ENCODE measurements at regions not wholly inside any gene's neighbourhood (a gene's known extent, or its start where the extent isn't known, plus 50 kb on each side); places are given as distances from the start of the nearest gene placed in this dataset.
"Not testable (repeated sequence)": the region's sequence is repeated elsewhere in the genome, so short reads cannot be mapped to it uniquely, and the experiment has no call there.

GRCh38 chr2:111319552-111319951 lies 198.8 kb downstream of the BCL2L11 start:
- H3K4me3 ChIP-seq; H3K36me3 ChIP-seq; intact Hi-C loops (cut with DNase I; ENCODE audit: low total_unique reads); H3K4me1 ChIP-seq; H3K27ac ChIP-seq; DNase-seq; H3K27me3 ChIP-seq; H3K9me3 ChIP-seq: not testable (repeated sequence)

- DNase-seq; H3K27ac ChIP-seq; H3K4me1 ChIP-seq; H3K4me3 ChIP-seq; H3K36me3 ChIP-seq; H3K9me3 ChIP-seq; intact Hi-C loops (cut with DNase I; ENCODE audit: low total_unique reads); H3K27me3 ChIP-seq: not testable (repeated sequence)
These were observed 199.6 kb downstream of the BCL2L11 start for GRCh38 chr2:111320264-111320663.

GRCh38 chr2:111320965-111321364 lies 200.3 kb downstream of the BCL2L11 start:
- H3K4me3 ChIP-seq; H3K27me3 ChIP-seq; H3K9me3 ChIP-seq; H3K4me1 ChIP-seq; DNase-seq; intact Hi-C loops (cut with DNase I; ENCODE audit: low total_unique reads); H3K27ac ChIP-seq; H3K36me3 ChIP-seq: not testable (repeated sequence)

- H3K4me1 ChIP-seq; H3K9me3 ChIP-seq; H3K36me3 ChIP-seq; H3K4me3 ChIP-seq; H3K27ac ChIP-seq; DNase-seq; intact Hi-C loops (cut with DNase I; ENCODE audit: low total_unique reads); H3K27me3 ChIP-seq: not testable (repeated sequence)
These were observed 202.7 kb downstream of the BCL2L11 start for GRCh38 chr2:111323384-111323783.

- H3K36me3 ChIP-seq; DNase-seq; H3K27ac ChIP-seq; H3K4me1 ChIP-seq; intact Hi-C loops (cut with DNase I; ENCODE audit: low total_unique reads); H3K4me3 ChIP-seq; H3K27me3 ChIP-seq; H3K9me3 ChIP-seq: not testable (repeated sequence)
These were observed 207.0 kb downstream of the BCL2L11 start for GRCh38 chr2:111327726-111328125.

- DNase-seq; H3K9me3 ChIP-seq; H3K4me3 ChIP-seq; H3K27me3 ChIP-seq; H3K4me1 ChIP-seq; H3K27ac ChIP-seq; H3K36me3 ChIP-seq; intact Hi-C loops (cut with DNase I; ENCODE audit: low total_unique reads): not testable (repeated sequence)
These were observed 208.6 kb downstream of the BCL2L11 start for GRCh38 chr2:111329309-111329708.

- H3K4me3 ChIP-seq; H3K9me3 ChIP-seq; DNase-seq; H3K36me3 ChIP-seq; H3K27me3 ChIP-seq; H3K27ac ChIP-seq; intact Hi-C loops (cut with DNase I; ENCODE audit: low total_unique reads); H3K4me1 ChIP-seq: not testable (repeated sequence)
These were observed 210.5 kb downstream of the BCL2L11 start for GRCh38 chr2:111331099-111331724.

GRCh38 chr2:111335220-111335907 lies 214.7 kb downstream of the BCL2L11 start:
- H3K36me3 ChIP-seq; intact Hi-C loops (cut with DNase I; ENCODE audit: low total_unique reads); H3K9me3 ChIP-seq; H3K27me3 ChIP-seq; DNase-seq; H3K27ac ChIP-seq; H3K4me1 ChIP-seq; H3K4me3 ChIP-seq: not testable (repeated sequence)

- H3K27ac ChIP-seq; DNase-seq; H3K36me3 ChIP-seq; H3K27me3 ChIP-seq; H3K4me1 ChIP-seq; H3K4me3 ChIP-seq; intact Hi-C loops (cut with DNase I; ENCODE audit: low total_unique reads); H3K9me3 ChIP-seq: not testable (repeated sequence)
These were observed 217.8 kb downstream of the BCL2L11 start for GRCh38 chr2:111338474-111338873.

- H3K36me3 ChIP-seq; intact Hi-C loops (cut with DNase I; ENCODE audit: low total_unique reads); H3K27me3 ChIP-seq; DNase-seq; H3K9me3 ChIP-seq; H3K27ac ChIP-seq; H3K4me3 ChIP-seq; H3K4me1 ChIP-seq: not testable (repeated sequence)
These were observed 218.8 kb downstream of the BCL2L11 start for GRCh38 chr2:111339476-111339875.

- H3K9me3 ChIP-seq; H3K4me3 ChIP-seq; DNase-seq; H3K27ac ChIP-seq; intact Hi-C loops (cut with DNase I; ENCODE audit: low total_unique reads); H3K36me3 ChIP-seq; H3K27me3 ChIP-seq; H3K4me1 ChIP-seq: not testable (repeated sequence)
These were observed 223.9 kb downstream of the BCL2L11 start for GRCh38 chr2:111344590-111344989.

GRCh38 chr2:111345439-111345838 lies 224.7 kb downstream of the BCL2L11 start:
- H3K4me3 ChIP-seq; H3K9me3 ChIP-seq; H3K27me3 ChIP-seq; intact Hi-C loops (cut with DNase I; ENCODE audit: low total_unique reads); H3K36me3 ChIP-seq; DNase-seq; H3K4me1 ChIP-seq; H3K27ac ChIP-seq: not testable (repeated sequence)

GRCh38 chr2:111346018-111346930 lies 225.6 kb downstream of the BCL2L11 start:
- H3K27ac ChIP-seq = peak overlapping the region; percentile 37 to 59
- H3K9me3 ChIP-seq; H3K27me3 ChIP-seq; H3K4me1 ChIP-seq; H3K36me3 ChIP-seq; intact Hi-C loops (cut with DNase I; ENCODE audit: low total_unique reads); H3K4me3 ChIP-seq: not testable (repeated sequence)
- peak; percentile 68 to 89 for DNase-seq

GRCh38 chr2:111347695-111348094 lies 227.0 kb downstream of the BCL2L11 start:
- H3K9me3 ChIP-seq; H3K27ac ChIP-seq; intact Hi-C loops (cut with DNase I; ENCODE audit: low total_unique reads); H3K36me3 ChIP-seq; H3K4me3 ChIP-seq; H3K27me3 ChIP-seq; DNase-seq; H3K4me1 ChIP-seq: not testable (repeated sequence)

Measured in tibial artery (tissue), 4 donors.